GM20000 (cell line): ENCODE measurements at regions not wholly inside any gene's neighbourhood (a gene's known extent, or its start where the extent isn't known, plus 50 kb on each side); places are given as distances from the start of the nearest gene placed in this dataset.

Experiments
- DNase-seq: peaks from one replicate; pipeline ENCODE4 v3.0.0; 2012; ENCODE audit warnings: low spot score
- CTCF ChIP-seq: IDR thresholded peaks from 2 replicates; pipeline ENCODE4 v1.5.1; 2012; ENCODE audit warnings: mild to moderate bottlenecking, control low read depth; ENCODE audit errors: extremely low read depth, missing control alignments

GRCh38 chr12:78338054-78338785, 507.5 kb downstream of the NAV3 start:
- no peak for TF ChIP-seq CTCF
- no peak for DNase-seq

GRCh38 chr12:78340406-78340805, 509.7 kb downstream of the NAV3 start:
- DNase-seq, result no peak
- no peak for TF ChIP-seq CTCF

GRCh38 chr12:78343657-78344056, 513.0 kb downstream of the NAV3 start:
- TF ChIP-seq CTCF, result no peak
- DNase-seq, result no peak

DNA sequence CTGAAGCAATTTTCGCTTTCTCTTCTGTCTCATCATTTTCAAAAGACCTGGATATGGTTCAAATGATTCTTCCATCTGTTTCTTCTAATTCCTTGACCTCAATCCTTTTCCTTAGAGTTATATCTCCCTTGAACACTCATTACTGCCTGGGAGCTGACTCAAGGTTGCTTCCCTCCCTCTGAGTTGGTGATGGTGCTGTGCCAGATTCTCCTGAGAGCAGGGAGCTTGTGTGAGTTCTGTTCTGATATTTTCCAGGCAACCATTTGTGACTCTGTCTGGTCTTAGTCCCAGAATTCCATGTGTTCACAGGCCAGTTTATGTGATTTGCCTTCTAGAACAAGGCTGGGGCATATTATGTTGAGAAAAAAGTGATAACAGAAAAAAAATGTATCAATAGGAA, 505.1 kb upstream of the SYT1 start:
- DNase-seq, result no peak
- no peak for TF ChIP-seq CTCF

DNA sequence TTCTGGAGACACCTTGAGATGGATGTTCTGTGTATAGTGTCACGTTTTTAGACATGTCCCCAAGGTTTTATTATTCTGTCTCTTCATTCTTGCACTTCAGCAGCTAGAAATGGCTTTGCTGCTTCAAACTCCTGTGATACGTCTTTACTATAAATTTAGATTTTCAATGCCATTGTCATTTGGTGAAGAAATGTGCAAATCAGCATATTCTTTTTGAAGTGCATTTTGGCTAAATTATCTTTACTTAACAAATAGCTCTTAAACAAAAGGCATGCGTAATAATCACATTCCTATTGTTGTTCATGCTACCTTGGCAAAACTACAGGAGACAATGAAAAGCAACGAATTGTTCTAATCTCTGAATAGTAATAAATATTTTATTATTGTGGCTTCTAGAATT, 502.9 kb upstream of the SYT1 start:
- no peak for DNase-seq
- TF ChIP-seq CTCF, result no peak

- DNase-seq, result no peak
- TF ChIP-seq CTCF, result no peak
Observed at GRCh38 chr12:78371284-78371683, 493.3 kb upstream of the SYT1 start.

GRCh38 chr12:78375461-78375860, 489.1 kb upstream of the SYT1 start:
- DNase-seq, result no peak
- TF ChIP-seq CTCF, result no peak
